HG02870 (cell line): ENCODE measurements at regions not wholly inside any gene's neighbourhood (a gene's known extent, or its start where the extent isn't known, plus 50 kb on each side); places are given as distances from the start of the nearest gene placed in this dataset.
"Not testable (repeated sequence)": the region's sequence is repeated elsewhere in the genome, so short reads cannot be mapped to it uniquely, and the experiment has no call there.

Experiments
- ATAC-seq: cut with Tn5 transposase; IDR thresholded peaks from one replicate; pipeline ENCODE4 v1.9.1; 2021; ENCODE audit warnings: mild to moderate bottlenecking, moderate library complexity; ENCODE audit not compliant: unreplicated experiment

GRCh38 chr14:106010783-106011182 lies 484.4 kb downstream of the TMEM121 start:
- ATAC-seq: no peak

GRCh38 chr14:106011631-106012360 lies 485.4 kb downstream of the TMEM121 start:
- not testable (repeated sequence) for ATAC-seq

DNA sequence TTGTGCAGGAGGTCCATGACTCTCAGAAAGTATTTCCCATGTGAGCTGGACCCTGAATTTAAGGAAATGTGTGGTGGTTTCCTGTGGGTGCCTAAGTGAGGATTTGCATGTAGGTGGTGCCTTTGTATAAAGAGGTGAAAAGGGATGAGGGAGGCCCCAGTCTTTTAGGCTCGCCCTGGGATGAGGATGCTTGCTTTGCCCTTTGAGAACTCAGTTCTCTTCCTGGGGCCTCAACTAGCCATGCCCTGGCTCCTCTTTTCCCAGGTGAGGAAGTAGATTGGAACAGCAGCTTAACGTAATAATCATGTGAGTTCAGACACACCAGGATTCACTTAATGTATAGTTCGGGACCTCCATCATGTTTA lies 486.0 kb downstream of the TMEM121 start:
- not testable (repeated sequence) for ATAC-seq

DNA sequence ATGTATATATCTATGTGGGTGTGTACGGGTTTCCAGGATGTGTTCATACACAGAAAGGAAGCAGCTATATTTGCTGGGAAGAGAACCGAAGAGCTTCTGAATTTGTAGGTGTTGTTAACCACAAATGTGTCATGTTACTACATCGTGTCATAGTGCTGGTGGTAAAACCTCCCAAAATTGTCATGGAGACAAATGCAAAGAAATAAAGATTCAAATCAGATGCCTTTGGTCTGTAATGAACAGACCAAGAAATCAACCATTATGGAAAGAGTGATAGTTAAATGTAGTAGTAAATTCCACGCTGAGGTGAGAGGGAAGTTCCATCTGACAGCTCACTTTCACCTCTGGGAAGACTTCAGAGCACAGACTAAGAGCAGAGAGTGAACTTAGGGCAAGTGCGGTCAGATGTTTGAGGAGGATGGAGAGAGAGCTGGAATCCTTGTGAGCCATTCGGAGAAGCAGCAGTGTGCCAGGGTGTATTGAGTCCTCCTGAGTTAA lies 487.5 kb downstream of the TMEM121 start:
- no peak for ATAC-seq

DNA sequence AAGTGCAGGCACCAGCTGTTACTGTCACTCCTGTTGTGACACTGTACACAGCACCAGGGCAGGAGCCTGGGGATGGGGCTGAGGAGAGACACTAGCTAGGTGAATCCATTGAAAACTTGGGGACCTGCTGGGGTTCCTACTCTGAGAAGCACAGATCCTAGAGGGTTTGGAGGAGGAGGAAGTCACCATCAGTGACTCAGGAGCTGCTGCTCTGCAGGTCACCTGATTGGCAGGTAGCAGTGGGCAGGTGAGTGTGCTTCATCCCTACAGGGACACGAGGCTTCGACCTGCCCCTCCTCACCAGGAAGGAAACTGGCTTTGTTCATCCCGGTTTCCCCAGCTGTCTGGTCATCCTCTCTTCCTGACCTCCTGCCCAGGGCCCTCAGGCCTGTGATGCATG lies 491.6 kb downstream of the TMEM121 start:
- ATAC-seq: not testable (repeated sequence)

DNA sequence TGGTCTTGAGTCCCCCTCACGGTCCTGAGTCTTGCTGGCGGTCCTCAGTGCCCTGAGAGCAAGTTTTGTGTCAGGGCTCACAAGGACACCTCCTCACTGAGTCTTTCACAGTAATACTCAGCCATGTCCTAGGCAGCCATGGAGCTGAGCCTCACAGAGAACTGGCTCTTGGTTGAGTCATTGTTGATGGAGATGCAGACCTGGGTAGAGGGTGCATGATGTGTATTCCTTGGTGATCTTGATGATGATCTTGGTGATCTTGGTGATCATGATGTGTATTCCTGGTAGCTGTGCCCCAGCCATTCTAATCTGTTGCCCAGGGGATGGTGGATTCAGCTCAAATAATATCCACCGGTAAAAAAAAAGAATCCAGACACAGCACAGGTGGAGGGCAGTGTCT lies 495.4 kb downstream of the TMEM121 start:
- ATAC-seq: no peak

DNA sequence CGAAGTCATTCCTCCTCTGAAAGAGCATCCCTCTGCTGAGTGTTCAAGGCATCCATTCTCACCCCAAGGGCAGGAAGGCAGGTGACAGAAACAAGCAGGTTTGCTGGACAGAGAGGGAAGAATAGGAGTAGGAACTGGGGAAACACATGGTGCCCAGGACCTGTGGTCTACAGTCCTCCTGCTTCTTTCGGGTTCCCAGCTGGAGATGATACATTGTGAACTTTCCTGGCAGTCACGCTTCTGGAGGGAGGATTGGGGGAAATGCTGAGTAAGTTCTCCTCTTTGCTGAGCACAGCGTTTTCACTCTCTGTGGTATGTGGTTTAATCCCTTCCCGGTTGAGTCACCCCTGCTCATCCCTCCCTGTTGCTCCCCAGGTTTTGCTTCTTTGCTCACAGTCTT lies 496.3 kb downstream of the TMEM121 start:
- ATAC-seq: not testable (repeated sequence)

- ATAC-seq: no peak
Measured at GRCh38 chr14:106023411-106023810, 497.0 kb downstream of the TMEM121 start.

DNA sequence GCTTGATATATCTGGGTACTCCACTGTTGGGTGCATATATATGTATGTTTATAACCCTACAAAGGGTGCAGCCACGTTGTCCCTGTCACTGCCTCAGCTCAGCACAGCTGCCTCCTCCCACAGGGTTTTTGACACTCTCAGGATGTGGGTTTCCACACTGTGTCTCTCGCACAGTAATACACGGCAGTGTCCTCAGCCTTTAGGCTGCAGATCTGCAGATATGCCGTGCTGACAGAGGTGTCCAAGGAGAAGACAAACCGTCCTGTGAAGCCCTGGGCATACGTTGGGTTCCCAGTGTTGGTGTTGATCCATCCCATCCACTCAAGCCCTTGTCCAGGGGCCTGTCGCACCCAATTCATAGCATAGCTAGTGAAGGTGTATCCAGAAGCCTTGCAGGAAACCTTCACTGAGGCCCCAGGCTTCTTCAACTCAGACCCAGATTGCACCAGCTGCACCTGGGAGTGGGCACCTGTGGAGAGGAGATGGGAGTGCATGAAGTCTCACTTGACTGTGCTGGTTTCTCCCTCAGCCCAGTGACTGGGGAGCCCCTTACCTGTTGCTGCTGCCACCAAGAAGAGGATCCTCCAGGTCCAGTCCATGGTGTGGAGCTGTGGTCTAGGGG lies 498.7 kb downstream of the TMEM121 start:
- no peak for ATAC-seq

GRCh38 chr14:106026026-106026425 lies 499.6 kb downstream of the TMEM121 start:
- no peak for ATAC-seq

- not testable (repeated sequence) for ATAC-seq
Measured at GRCh38 chr14:106027759-106028158, 501.4 kb downstream of the TMEM121 start.

- ATAC-seq: no peak
Measured at GRCh38 chr14:106029959-106030358, 503.6 kb downstream of the TMEM121 start.

DNA sequence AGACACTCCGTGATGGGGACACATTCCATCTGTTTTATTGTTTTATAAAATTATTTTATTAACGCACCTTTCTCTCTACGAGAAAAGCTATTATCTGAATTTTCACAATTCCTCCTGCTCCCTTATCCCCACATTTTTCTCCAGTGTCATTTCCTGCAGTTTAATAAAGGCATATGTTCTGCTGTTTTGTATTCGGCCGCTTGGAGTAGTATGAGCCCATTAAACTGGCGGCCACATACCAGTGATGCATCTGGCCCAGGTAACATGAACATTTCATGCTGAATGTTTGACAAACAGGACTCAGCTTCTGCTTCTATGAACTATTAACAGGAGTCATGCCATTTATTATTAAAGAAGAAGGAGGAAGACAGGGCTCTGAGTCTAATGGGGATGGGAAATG lies 511.0 kb downstream of the TMEM121 start:
- ATAC-seq: no peak

DNA sequence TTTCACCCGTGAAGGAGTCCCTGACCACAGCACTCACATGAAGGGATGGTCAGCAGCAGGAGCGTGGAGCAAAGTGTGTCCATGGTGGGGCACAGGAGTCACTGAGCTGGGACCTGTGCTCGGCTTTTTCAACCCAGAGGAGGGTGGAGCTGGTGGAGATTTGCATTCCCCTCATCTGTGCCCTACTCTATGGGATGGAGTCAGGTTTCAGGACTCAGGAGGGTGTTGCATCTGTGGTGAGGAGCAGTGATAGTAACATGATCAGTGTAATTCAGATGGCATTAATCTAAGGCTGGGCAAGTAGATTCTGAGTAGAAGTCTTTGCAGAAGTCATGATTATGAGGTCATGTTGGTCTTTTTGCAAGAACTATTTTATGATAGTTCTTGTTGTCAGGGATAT lies 511.9 kb downstream of the TMEM121 start:
- ATAC-seq: no peak

- ATAC-seq: no peak
Measured at GRCh38 chr14:106039400-106039799, 513.0 kb downstream of the TMEM121 start.

- no peak for ATAC-seq
Measured at GRCh38 chr14:106044515-106044914, 518.1 kb downstream of the TMEM121 start.

DNA sequence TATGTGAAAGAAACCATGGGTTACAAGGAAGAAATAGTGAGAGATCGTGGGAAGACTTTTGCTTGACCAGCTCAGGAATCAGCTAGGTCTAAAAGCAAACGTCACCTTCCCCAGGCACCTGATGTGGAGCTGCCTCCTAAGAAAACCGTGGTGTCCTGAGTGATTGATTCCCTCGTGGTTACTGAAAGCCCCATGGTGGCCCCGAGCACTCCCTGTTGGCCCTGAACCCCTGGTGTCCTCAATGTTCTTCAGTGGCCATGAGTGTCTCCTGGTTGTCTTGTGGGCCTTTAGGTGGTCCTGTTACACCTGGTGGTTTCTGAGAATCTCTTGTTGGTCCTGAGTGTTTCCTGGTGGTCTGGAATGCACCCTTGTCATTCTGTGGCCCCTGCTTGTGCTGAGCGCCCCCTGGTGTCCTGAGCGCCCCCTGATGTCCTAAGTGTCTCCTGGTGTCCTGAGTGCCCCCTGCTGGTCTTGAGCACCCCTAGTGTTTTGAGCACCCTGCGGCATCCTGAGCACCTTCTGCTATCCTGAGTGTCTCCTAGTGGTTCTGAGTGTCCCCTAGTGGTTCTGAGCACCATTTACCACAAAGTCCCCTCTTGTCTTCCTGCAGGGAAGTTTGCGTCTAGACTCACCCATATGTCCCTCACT lies 518.7 kb downstream of the TMEM121 start:
- no peak for ATAC-seq

DNA sequence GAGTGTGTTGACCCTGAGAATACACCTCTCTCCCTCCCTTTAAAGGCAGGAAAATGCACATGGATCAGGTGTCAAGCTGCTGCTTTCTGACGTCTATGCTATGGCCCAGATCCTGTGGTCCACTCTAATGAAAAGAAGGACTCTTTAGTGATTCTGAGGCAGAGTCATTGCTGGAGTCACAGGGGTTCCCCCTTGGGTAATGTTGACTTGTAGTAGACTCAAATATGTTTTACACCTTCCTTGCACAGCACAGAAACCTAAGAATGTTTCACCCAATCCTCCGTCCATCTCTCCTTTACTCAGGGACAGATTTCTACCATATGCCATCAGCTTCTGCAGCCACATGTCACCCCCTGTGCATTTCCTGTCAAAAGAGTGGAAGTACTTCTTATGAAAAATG lies 525.4 kb downstream of the TMEM121 start:
- ATAC-seq: no peak

- no peak for ATAC-seq
Measured at GRCh38 chr14:106055289-106055688, 528.9 kb downstream of the TMEM121 start.

GRCh38 chr14:106058342-106058741 lies 532.0 kb downstream of the TMEM121 start:
- ATAC-seq: no peak

- ATAC-seq: no peak
Measured at GRCh38 chr14:106060276-106060975, 534.0 kb downstream of the TMEM121 start.
